ENCODE measurements at regions not wholly inside any gene's neighbourhood (a gene's known extent, or its start where the extent isn't known, plus 50 kb on each side); places are given as distances from the start of the nearest gene placed in this dataset.

DNA sequence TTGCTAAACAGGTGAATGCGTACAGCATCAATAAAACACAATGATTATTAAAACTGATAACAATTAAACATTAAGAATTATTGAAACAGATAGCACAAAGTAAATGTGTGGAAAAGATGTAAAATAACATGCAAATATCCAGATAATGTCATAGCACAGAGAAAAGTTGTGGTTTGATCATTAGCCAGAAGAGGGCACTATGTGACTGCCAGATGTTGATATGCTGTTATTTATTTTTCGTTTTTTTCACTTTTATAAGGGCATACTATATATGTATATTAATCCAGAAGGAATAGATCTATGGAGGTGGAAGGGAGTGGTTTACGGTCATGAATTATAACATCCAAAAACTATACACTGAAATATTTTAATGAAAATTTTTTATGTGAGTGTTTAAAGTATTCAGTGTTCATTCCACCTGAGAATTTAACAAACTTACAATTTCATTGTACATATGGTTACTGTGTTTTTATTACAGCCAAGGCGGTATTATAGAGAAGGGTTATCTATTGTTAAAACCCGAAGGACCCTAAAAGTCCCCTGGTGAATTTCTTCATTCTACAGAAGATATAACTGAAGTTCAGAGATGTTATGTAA, 211.9 kb upstream of the UGT8 start:
- TF ChIP-seq, protein P1, sequence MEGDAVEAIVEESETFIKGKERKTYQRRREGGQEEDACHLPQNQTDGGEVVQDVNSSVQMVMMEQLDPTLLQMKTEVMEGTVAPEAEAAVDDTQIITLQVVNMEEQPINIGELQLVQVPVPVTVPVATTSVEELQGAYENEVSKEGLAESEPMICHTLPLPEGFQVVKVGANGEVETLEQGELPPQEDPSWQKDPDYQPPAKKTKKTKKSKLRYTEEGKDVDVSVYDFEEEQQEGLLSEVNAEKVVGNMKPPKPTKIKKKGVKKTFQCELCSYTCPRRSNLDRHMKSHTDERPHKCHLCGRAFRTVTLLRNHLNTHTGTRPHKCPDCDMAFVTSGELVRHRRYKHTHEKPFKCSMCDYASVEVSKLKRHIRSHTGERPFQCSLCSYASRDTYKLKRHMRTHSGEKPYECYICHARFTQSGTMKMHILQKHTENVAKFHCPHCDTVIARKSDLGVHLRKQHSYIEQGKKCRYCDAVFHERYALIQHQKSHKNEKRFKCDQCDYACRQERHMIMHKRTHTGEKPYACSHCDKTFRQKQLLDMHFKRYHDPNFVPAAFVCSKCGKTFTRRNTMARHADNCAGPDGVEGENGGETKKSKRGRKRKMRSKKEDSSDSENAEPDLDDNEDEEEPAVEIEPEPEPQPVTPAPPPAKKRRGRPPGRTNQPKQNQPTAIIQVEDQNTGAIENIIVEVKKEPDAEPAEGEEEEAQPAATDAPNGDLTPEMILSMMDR (IDR thresholded peaks at IDR 0.05) = peak in 3 of 4 experiments; percentile 33 to 56 (median 45)
- no peak for TF ChIP-seq POLR2A (IDR thresholded peaks at IDR 0.05)

Data from sigmoid colon (tissue), 3 donors.